A673 (cell line): ENCODE measurements at regions not wholly inside any gene's neighbourhood (a gene's known extent, or its start where the extent isn't known, plus 50 kb on each side); places are given as distances from the start of the nearest gene placed in this dataset.

Experiments
- BruUV-seq: library from RNA; stranded (reverse); fragments of 400-500 nt; replicated peaks from 2 replicates; lab custom pipeline; 2021; lab: Mats Ljungman, UMichigan
- CTCF ChIA-PET: fragments of 300-600 bp; sonication (Branson Sonifier 250); formaldehyde crosslinking; loops from one replicate; lab custom pipeline; 2022; ENCODE audit warnings: antibody characterized with exemption; lab: Charles Lee
- POLR2A ChIA-PET: fragments of 300-600 bp; sonication (Branson Sonifier 250); formaldehyde crosslinking; loops from one replicate; lab custom pipeline; 2022; ENCODE audit warnings: antibody characterized with exemption; ENCODE audit not compliant: low non-redundant PET; lab: Charles Lee
- DNase-seq: peaks from one replicate; pipeline ENCODE4 v3.0.0-alpha.2; 2015; ENCODE audit warnings: low spot score
- H3K27ac ChIP-seq: fragments of 200-600 bp; sonication (generic); 2 replicates; pipeline ENCODE4 v1.5.1; 2016; ENCODE audit warnings: mixed run types, low read depth, mild to moderate bottlenecking, mixed read lengths, antibody characterized with exemption, low read length; ENCODE audit not compliant: poor library complexity, severe bottlenecking
- H3K27me3 ChIP-seq: fragments of 200-600 bp; sonication (generic); replicated peaks from 2 replicates; pipeline ENCODE4 v1.6.1; 2017; ENCODE audit warnings: mixed run types, low read depth, mild to moderate bottlenecking, mixed read lengths, antibody characterized with exemption, low read length; ENCODE audit not compliant: insufficient read depth, poor library complexity
- H3K36me3 ChIP-seq: fragments of 200-600 bp; sonication (generic); 2 replicates; pipeline ENCODE4 v1.6.1; 2016; ENCODE audit warnings: mixed run types, mild to moderate bottlenecking, mixed read lengths, antibody characterized with exemption, low read length; ENCODE audit not compliant: insufficient read depth, poor library complexity, severe bottlenecking
- H3K4me1 ChIP-seq: fragments of 200-600 bp; sonication (generic); 2 replicates; pipeline ENCODE4 v1.6.1; 2017; ENCODE audit warnings: mixed run types, mild to moderate bottlenecking, mixed read lengths, antibody characterized with exemption, low read length; ENCODE audit not compliant: insufficient read depth, poor library complexity, severe bottlenecking
- H3K4me3 ChIP-seq: fragments of 200-600 bp; sonication (generic); 2 replicates; pipeline ENCODE4 v1.5.1; 2016; ENCODE audit warnings: low read depth, mixed run types, mild to moderate bottlenecking, mixed read lengths, low read length; ENCODE audit not compliant: poor library complexity, severe bottlenecking
- H3K9me3 ChIP-seq: fragments of 200-600 bp; sonication (generic); 2 replicates; pipeline ENCODE4 v1.6.1; 2016; ENCODE audit warnings: mixed run types, low read depth, mild to moderate bottlenecking, mixed read lengths, antibody characterized with exemption, low read length; ENCODE audit not compliant: poor library complexity, severe bottlenecking
- CTCF ChIP-seq: fragments of 300-800, 200-600 bp; sonication (generic); conservative IDR thresholded peaks from 2 replicates; pipeline ENCODE4 v1.5.1; 2017; ENCODE audit warnings: low read depth, mild to moderate bottlenecking, antibody characterized with exemption, low read length, moderate library complexity, mixed read lengths
- EZH2 ChIP-seq: fragments of 200-600 bp; sonication (generic); IDR thresholded peaks from 2 replicates; pipeline ENCODE4 v1.6.1; 2017; ENCODE audit warnings: borderline replicate concordance, low read depth, mild to moderate bottlenecking, mixed read lengths, antibody characterized with exemption, low read length; ENCODE audit not compliant: poor library complexity, severe bottlenecking
- intact Hi-C: fragments of 100-400 bp; cut with micrococcal nuclease; formaldehyde crosslinking; loops from one replicate; pipeline ENCODE4 v1.10.0; 2022; ENCODE audit not compliant: unreplicated experiment

- no peaks in the 10 kb centered on the region for H3K27me3 ChIP-seq
- H3K4me1 ChIP-seq = no peaks in the 10 kb centered on the region
- no TSS peak for BruUV-seq
- H3K9me3 ChIP-seq = no peaks in the 10 kb centered on the region
- no peaks in the 10 kb centered on the region for H3K36me3 ChIP-seq
- H3K4me3 ChIP-seq = no peak overlapping the region
- POLR2A ChIA-PET = no interaction called here
- DNase-seq = no peak
- no peak for TF ChIP-seq CTCF
- no peak for TF ChIP-seq EZH2
- H3K27ac ChIP-seq = no peak overlapping the region
- CTCF ChIA-PET = no interaction called here
- intact Hi-C loops = no loop called here
Observed at GRCh38 chr6:71768356-71768755, 118.0 kb upstream of the RIMS1 start.

- ChIA-PET CTCF (no interaction called here), POLR2A (no interaction called here)
- H3K4me1 ChIP-seq = no peaks in the 10 kb centered on the region
- H3K36me3 ChIP-seq = no peaks in the 10 kb centered on the region
- H3K27ac ChIP-seq = no peak overlapping the region
- no TSS peak for BruUV-seq
- DNase-seq = no peak
- no peak overlapping the region for H3K4me3 ChIP-seq
- peaks cover 8% of the 10 kb centered on the region for H3K9me3 ChIP-seq
- intact Hi-C loops = no loop called here
- TF ChIP-seq EZH2 (no peak), CTCF (no peak)
- H3K27me3 ChIP-seq = no peaks in the 10 kb centered on the region
Observed at GRCh38 chr6:71808865-71809264, 77.5 kb upstream of the RIMS1 start.

GRCh38 chr6:71810880-71811279 lies 75.5 kb upstream of the RIMS1 start:
- Histone ChIP-seq H3K9me3 (peaks cover 10% of the 10 kb centered on the region), H3K27me3 (no peaks in the 10 kb centered on the region), H3K4me3 (no peak overlapping the region), H3K27ac (no peak overlapping the region), H3K36me3 (no peaks in the 10 kb centered on the region), H3K4me1 (no peaks in the 10 kb centered on the region)
- intact Hi-C loops = no loop called here
- BruUV-seq = no TSS peak
- no peak for TF ChIP-seq EZH2
- no peak for TF ChIP-seq CTCF
- DNase-seq = no peak
- CTCF ChIA-PET = no interaction called here
- POLR2A ChIA-PET = no interaction called here
